GM10266 (cell line): ENCODE measurements at regions not wholly inside any gene's neighbourhood (a gene's known extent, or its start where the extent isn't known, plus 50 kb on each side); places are given as distances from the start of the nearest gene placed in this dataset.
A peak's percentile ranks its signal among the peaks of the same experiment; 100 is the strongest.
"Not testable (repeated sequence)": the region's sequence is repeated elsewhere in the genome, so short reads cannot be mapped to it uniquely, and the experiment has no call there.

Experiments
- DNase-seq: peaks from one replicate; pipeline ENCODE4 v3.0.0; 2012; ENCODE audit errors: extremely low spot score
- CTCF ChIP-seq: IDR thresholded peaks from 2 replicates; pipeline ENCODE4 v1.5.1; 2012; ENCODE audit warnings: mild to moderate bottlenecking, low read depth; ENCODE audit not compliant: control insufficient read depth, insufficient read depth; ENCODE audit errors: missing control alignments

- no peak for TF ChIP-seq CTCF
- DNase-seq: no peak
Observed at GRCh38 chr7:83814480-83814879, 165.5 kb upstream of the SEMA3E start.

- DNase-seq: not testable (repeated sequence)
Observed at GRCh38 chr7:83812563-83812962, 163.6 kb upstream of the SEMA3E start.

- DNase-seq: no peak
- TF ChIP-seq CTCF: no peak
Observed at GRCh38 chr7:83808982-83809381, 160.0 kb upstream of the SEMA3E start.

- no peak for TF ChIP-seq CTCF
- DNase-seq: no peak
Observed at GRCh38 chr7:83807774-83808173, 158.8 kb upstream of the SEMA3E start.

GRCh38 chr7:83806538-83806937, 157.6 kb upstream of the SEMA3E start:
- TF ChIP-seq CTCF: no peak
- no peak for DNase-seq

- no peak for TF ChIP-seq CTCF
- DNase-seq: no peak
Observed at GRCh38 chr7:83799333-83799732, 150.4 kb upstream of the SEMA3E start.

GRCh38 chr7:83798489-83798888, 149.6 kb upstream of the SEMA3E start:
- peak; percentile 4 for DNase-seq
- TF ChIP-seq CTCF: no peak

GRCh38 chr7:83796760-83797159, 147.8 kb upstream of the SEMA3E start:
- DNase-seq: no peak
- no peak for TF ChIP-seq CTCF
